HepG2 (cell line): ENCODE measurements at regions not wholly inside any gene's neighbourhood (a gene's known extent, or its start where the extent isn't known, plus 50 kb on each side); places are given as distances from the start of the nearest gene placed in this dataset.

Source experiments
- EP300 ChIP-seq, 3 experiments: sonication (generic) in 1 of 3; formaldehyde crosslinking in 1 of 3; IDR thresholded peaks; 2 replicates each; pipeline versions ENCODE4 v1.5.1 to v1.6.1; 2011 to 2020; ENCODE audit warnings: low read depth in 2 of 3, low read length in 2 of 3, borderline replicate concordance in 1 of 3, improper control_type of control experiment in 1 of 3, mild to moderate bottlenecking in 1 of 3, missing genetic modification reagents in 1 of 3, moderate library complexity in 1 of 3
- MAX ChIP-seq: IDR thresholded peaks from 2 replicates; pipeline ENCODE4 v1.6.1; 2012; ENCODE audit warnings: inconsistent platforms
- RAD21 ChIP-seq: fragments of 450-650 bp; formaldehyde crosslinking; IDR thresholded peaks from 2 replicates; pipeline ENCODE4 v1.5.0; 2020; ENCODE audit warnings: mild to moderate bottlenecking
- SMARCE1 ChIP-seq: fragments of 450-650 bp; IDR thresholded peaks from 2 replicates; pipeline ENCODE4 v1.6.1; 2017; ENCODE audit warnings: borderline replicate concordance
- SRSF9 ChIP-seq: fragments of 200-400 bp; formaldehyde crosslinking; IDR thresholded peaks from 2 replicates; pipeline ENCODE4 v1.6.1; 2018; ENCODE audit warnings: borderline replicate concordance, mild to moderate bottlenecking, low read depth, low read length; ENCODE audit not compliant: insufficient read depth, poor library complexity, severe bottlenecking
- ZBTB21 ChIP-seq: sonication (generic); formaldehyde crosslinking; IDR thresholded peaks from 2 replicates; pipeline ENCODE4 v1.4.0; 2020; ENCODE audit warnings: missing genetic modification reagents
- ZNF121 ChIP-seq: sonication (generic); formaldehyde crosslinking; IDR thresholded peaks from 2 replicates; pipeline ENCODE4 v1.5.0; 2020; ENCODE audit warnings: mild to moderate bottlenecking, missing genetic modification reagents
- ZNF513 ChIP-seq: sonication (generic); formaldehyde crosslinking; conservative IDR thresholded peaks from 2 replicates; pipeline ENCODE4 v1.5.0; 2020; ENCODE audit warnings: missing genetic modification reagents

GRCh38 chr2:206845877-206846276 is 80.5 kb downstream of the FASTKD2 start:
- TF ChIP-seq ZNF513 (CRISPR knock-in tag) (no peak), SMARCE1 (no peak), SRSF9 (no peak), EP300 (IDR thresholded peaks at IDR 0.05; ENCODE audit: low read depth in 2 of 2, low read length in 2 of 2) (no peak), EP300 (CRISPR knock-in tag; IDR thresholded peaks at IDR 0.05; ENCODE audit: borderline replicate concordance) (no peak), ZBTB21 (no peak), RAD21 (no peak), ZNF121 (no peak), MAX (no peak)
